H1 (cell line): ENCODE measurements at regions not wholly inside any gene's neighbourhood (a gene's known extent, or its start where the extent isn't known, plus 50 kb on each side); places are given as distances from the start of the nearest gene placed in this dataset.

ENCODE experiments used
- CTCF ChIA-PET: fragments of 300-600 bp; sonication (Branson Sonifier 250); formaldehyde crosslinking; loops from one replicate; lab custom pipeline; 2021; ENCODE audit not compliant: partially characterized antibody; lab: Charles Lee
- POLR2A ChIA-PET: fragments of 300-600 bp; sonication (Branson Sonifier 250); formaldehyde crosslinking; loops from one replicate; lab custom pipeline; 2021; ENCODE audit warnings: inconsistent platforms; ENCODE audit not compliant: partially characterized antibody; lab: Charles Lee
- DNase-seq, 2 experiments: peaks; one replicate each; pipeline versions ENCODE4 v3.0.0 to v3.0.0-alpha.2; 2010 to 2022; ENCODE audit warnings: low spot score in 2 of 2, low read depth in 1 of 2, mixed read lengths in 1 of 2
- FAIRE-seq: peaks from 2 replicates; lab custom pipeline; 2011; peaks lifted over from hg19 to GRCh38; lab: Jason Lieb, UNC
- H2AFZ ChIP-seq: 2 replicates; pipeline ENCODE4 v1.8.1; 2012; ENCODE audit warnings: low read length, inconsistent platforms
- H2AK5ac ChIP-seq: 2 replicates; pipeline ENCODE4 v1.6.1; 2013; ENCODE audit warnings: low read depth, low read length
- H2BK120ac ChIP-seq: replicated peaks from 2 replicates; pipeline ENCODE3; 2013; ENCODE audit warnings: low read depth, low read length, inconsistent platforms
- H2BK12ac ChIP-seq: 2 replicates; pipeline ENCODE4 v1.6.1; 2013; ENCODE audit warnings: low read depth, low read length
- H2BK15ac ChIP-seq: 2 replicates; pipeline ENCODE4 v1.6.1; 2013; ENCODE audit warnings: low read length
- H2BK20ac ChIP-seq: 2 replicates; pipeline ENCODE4 v1.6.1; 2013; ENCODE audit warnings: low read length
- H2BK5ac ChIP-seq: 2 replicates; pipeline ENCODE4 v1.6.1; 2013; ENCODE audit warnings: low read depth, low read length
- H3K14ac ChIP-seq: 2 replicates; pipeline ENCODE4 v1.6.1; 2013; ENCODE audit warnings: inconsistent platforms; ENCODE audit not compliant: insufficient read length
- H3K18ac ChIP-seq: 2 replicates; pipeline ENCODE4 v1.6.1; 2013; ENCODE audit warnings: low read length; ENCODE audit errors: extremely low read depth
- H3K23ac ChIP-seq: 2 replicates; pipeline ENCODE4 v1.6.1; 2013; ENCODE audit warnings: inconsistent platforms; ENCODE audit not compliant: insufficient read length
- H3K23me2 ChIP-seq: 2 replicates; pipeline ENCODE4 v1.6.1; 2013; ENCODE audit warnings: low read depth, low read length
- H3K27ac ChIP-seq: 2 replicates; pipeline ENCODE4 v1.6.1; 2011; ENCODE audit warnings: low read depth, low read length, inconsistent platforms
- H3K27me3 ChIP-seq, 4 experiments: replicated peaks in 1 of 4; 1 replicate in 1 of 4; 2 replicates in 3 of 4; pipeline versions ENCODE4 v1.6.1 to v1.8.1; 2011 to 2013; ENCODE audit warnings: low read length in 3 of 4, mild to moderate bottlenecking in 3 of 4, inconsistent platforms in 2 of 4, mixed read lengths in 2 of 4, moderate library complexity in 1 of 4; ENCODE audit not compliant: control insufficient read depth in 3 of 4, insufficient read depth in 3 of 4; ENCODE audit errors: extremely low read depth in 1 of 4
- H3K36me3 ChIP-seq, 4 experiments: 2 replicates each; pipeline versions ENCODE4 v1.6.1 to v1.8.1; 2011 to 2013; ENCODE audit warnings: mild to moderate bottlenecking in 4 of 4, low read length in 3 of 4, moderate library complexity in 2 of 4, control low read depth in 1 of 4, inconsistent platforms in 1 of 4; ENCODE audit not compliant: insufficient read depth in 4 of 4, control insufficient read depth in 2 of 4
- H3K4ac ChIP-seq: replicated peaks from 2 replicates; pipeline ENCODE3; 2013; ENCODE audit warnings: low read length, low read depth, mixed read lengths, inconsistent platforms; ENCODE audit not compliant: insufficient read length
- H3K4me1 ChIP-seq, 4 experiments: replicated peaks in 1 of 4; 1 replicate in 1 of 4; 2 replicates in 3 of 4; pipeline versions ENCODE4 v1.6.1 to v1.8.1; 2011 to 2013; ENCODE audit warnings: low read length in 3 of 4, inconsistent platforms in 2 of 4, mixed read lengths in 1 of 4; ENCODE audit not compliant: insufficient read depth in 4 of 4, control insufficient read depth in 3 of 4
- H3K4me2 ChIP-seq, 2 experiments: 2 replicates each; pipeline versions ENCODE4 v1.6.1 to v1.8.1; 2011 to 2013; ENCODE audit warnings: low read depth in 2 of 2, low read length in 2 of 2, control low read depth in 1 of 2, inconsistent platforms in 1 of 2, mild to moderate bottlenecking in 1 of 2; ENCODE audit not compliant: insufficient read depth in 1 of 2
- H3K4me3 ChIP-seq, 4 experiments: fragments of 200-600, 300-600 bp in 1 of 4; sonication (generic), shearing (Covaris generic), sonication (Bioruptor Twin) in 1 of 4; 2 replicates each; pipeline versions ENCODE4 v1.5.1 to v1.8.1; 2011 to 2016; ENCODE audit warnings: low read length in 4 of 4, low read depth in 3 of 4, control low read depth in 2 of 4, inconsistent platforms in 2 of 4, mild to moderate bottlenecking in 2 of 4, mixed read lengths in 1 of 4, moderate library complexity in 1 of 4; ENCODE audit not compliant: insufficient read depth in 2 of 4; ENCODE audit errors: extremely low read depth in 1 of 4
- H3K56ac ChIP-seq: replicated peaks from 2 replicates; pipeline ENCODE3; 2013; ENCODE audit warnings: low read depth, mild to moderate bottlenecking, mixed read lengths, low read length, inconsistent platforms; ENCODE audit not compliant: insufficient read length
- H3K79me1 ChIP-seq: 2 replicates; pipeline ENCODE4 v1.6.1; 2013; ENCODE audit warnings: low read depth, low read length, control low read depth
- H3K79me2 ChIP-seq, 2 experiments: 2 replicates each; pipeline versions ENCODE4 v1.6.1 to v1.8.1; 2012 to 2013; ENCODE audit warnings: low read length in 2 of 2, mild to moderate bottlenecking in 2 of 2, inconsistent platforms in 1 of 2; ENCODE audit not compliant: insufficient read depth in 2 of 2, control insufficient read depth in 1 of 2
- H3K9ac ChIP-seq, 4 experiments: replicated peaks in 1 of 4; 1 replicate in 1 of 4; 2 replicates in 3 of 4; pipeline versions ENCODE4 v1.6.1 to v1.8.1; 2011 to 2013; ENCODE audit warnings: low read depth in 3 of 4, low read length in 3 of 4, control low read depth in 2 of 4, mild to moderate bottlenecking in 2 of 4, moderate library complexity in 2 of 4, inconsistent platforms in 1 of 4; ENCODE audit errors: extremely low read depth in 1 of 4
- H3K9me3 ChIP-seq, 2 experiments: 2 replicates each; pipeline versions ENCODE4 v1.6.1 to v1.8.1; 2012 to 2013; ENCODE audit warnings: mild to moderate bottlenecking in 2 of 2, moderate library complexity in 2 of 2, control low read depth in 1 of 2, inconsistent platforms in 1 of 2, low read depth in 1 of 2, low read length in 1 of 2, mixed read lengths in 1 of 2; ENCODE audit not compliant: insufficient read depth in 2 of 2
- H4K20me1 ChIP-seq, 2 experiments: replicated peaks in 1 of 2; 2 replicates each; pipeline versions ENCODE3 to v1.8.1; 2011 to 2013; ENCODE audit warnings: inconsistent platforms in 2 of 2, low read length in 2 of 2, mild to moderate bottlenecking in 1 of 2; ENCODE audit not compliant: insufficient read depth in 2 of 2, control insufficient read depth in 1 of 2
- H4K5ac ChIP-seq: 2 replicates; pipeline ENCODE4 v1.6.1; 2013; ENCODE audit warnings: low read length, low read depth, mixed read lengths, inconsistent platforms; ENCODE audit not compliant: insufficient read length
- H4K8ac ChIP-seq: 2 replicates; pipeline ENCODE4 v1.8.0; 2013; ENCODE audit warnings: mild to moderate bottlenecking, moderate library complexity, low read length, inconsistent platforms; ENCODE audit not compliant: insufficient read depth; ENCODE audit errors: extremely low read depth
- H4K91ac ChIP-seq: replicated peaks from 2 replicates; pipeline ENCODE3; 2013; ENCODE audit warnings: low read length, mixed read lengths, inconsistent platforms; ENCODE audit not compliant: insufficient read length
- BCL11A ChIP-seq, 2 experiments: IDR thresholded peaks; one replicate each; pipeline ENCODE4 v1.6.1; 2011; ENCODE audit warnings: low read depth in 2 of 2, low read length in 2 of 2, mild to moderate bottlenecking in 2 of 2
- EGR1 ChIP-seq: IDR thresholded peaks from 2 replicates; pipeline ENCODE4 v1.6.1; 2011; ENCODE audit warnings: low read depth, low read length, borderline replicate concordance
- HDAC6 ChIP-seq: IDR thresholded peaks from one replicate; pipeline ENCODE4 v1.7.1; 2012; ENCODE audit warnings: low read depth, mild to moderate bottlenecking, inconsistent platforms, low read length, moderate library complexity
- JUN ChIP-seq: IDR thresholded peaks from 2 replicates; pipeline ENCODE4 v1.6.1; 2011; ENCODE audit warnings: low read depth, mild to moderate bottlenecking, improper control_type of control experiment, low read length
- RAD21 ChIP-seq, 2 experiments: IDR thresholded peaks in 1 of 2; conservative IDR thresholded peaks in 1 of 2; 2 replicates each; pipeline ENCODE4 v1.6.1; 2011; ENCODE audit warnings: low read depth in 2 of 2, low read length in 2 of 2, improper control_type of control experiment in 1 of 2, inconsistent platforms in 1 of 2, mild to moderate bottlenecking in 1 of 2, moderate library complexity in 1 of 2
- RNF2 ChIP-seq: fragments of 200-900, 300-1000 bp; sonication (generic); IDR thresholded peaks from 2 replicates; pipeline ENCODE4 v1.7.1; 2016; ENCODE audit warnings: borderline replicate concordance, low read depth, mild to moderate bottlenecking, antibody characterized with exemption, low read length; ENCODE audit not compliant: poor library complexity, severe bottlenecking; ENCODE audit errors: missing control alignments
- ZNF274 ChIP-seq: IDR thresholded peaks from 2 replicates; pipeline ENCODE4 v1.7.0; 2012; ENCODE audit warnings: low read length, borderline replicate concordance; ENCODE audit errors: extremely low read depth
- WGBS, 2 experiments: shearing (Covaris generic) in 1 of 2; methylation state at CpG; one replicate each; pipeline versions ENCODE4 v1.1.6 to v1.1.7; 2013 to 2015; ENCODE audit warnings: low lambda C conversion rate in 2 of 2, mixed read lengths in 2 of 2, inconsistent platforms in 1 of 2, low coverage in 1 of 2, missing lambda C conversion rate in 1 of 2; ENCODE audit not compliant: insufficient replicate concordance in 2 of 2, insufficient coverage in 1 of 2, insufficient read length in 1 of 2; ENCODE audit errors: extremely low coverage in 1 of 2, missing lambda C conversion rate in 1 of 2; 5-methylcytosine and 5-hydroxymethylcytosine counted together
- TF ChIP-seq, protein P1 (sequence below): IDR thresholded peaks from 2 replicates; pipeline ENCODE4 v1.6.1; 2012; ENCODE audit warnings: inconsistent platforms

DNA sequence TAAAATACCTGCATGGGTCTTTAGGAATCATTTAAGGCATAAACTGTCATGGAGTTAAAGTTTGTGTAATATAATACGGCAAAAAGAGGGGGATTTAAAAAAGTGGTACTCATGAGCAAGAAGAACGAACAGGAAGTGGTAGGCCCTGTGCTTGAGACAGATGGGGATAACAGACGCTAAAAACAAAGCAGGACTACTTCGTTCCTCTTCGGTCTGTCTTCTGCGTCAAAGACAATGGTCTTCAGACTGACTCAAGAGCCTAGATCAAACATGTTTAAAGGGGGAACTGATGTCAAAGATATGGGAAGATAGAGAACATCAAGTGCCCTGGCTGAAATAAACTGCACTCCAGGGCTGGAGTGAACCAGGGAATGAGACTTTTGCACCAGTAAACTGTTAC is 59.8 kb upstream of the RFX3 start:
- no peak overlapping the region for H4K91ac ChIP-seq
- H2BK12ac ChIP-seq = no peak overlapping the region
- H3K4ac ChIP-seq = no peak overlapping the region
- no peaks in the 10 kb centered on the region for H3K79me2 ChIP-seq
- H4K8ac ChIP-seq = no peak overlapping the region
- no peak overlapping the region for H3K4me3 ChIP-seq
- no peak overlapping the region for H3K9ac ChIP-seq
- no peak overlapping the region for H2AFZ ChIP-seq
- CTCF ChIA-PET = no interaction called here
- H2BK20ac ChIP-seq = no peak overlapping the region
- no peaks in the 10 kb centered on the region for H3K4me1 ChIP-seq
- no peak overlapping the region for H3K4me2 ChIP-seq
- H2BK120ac ChIP-seq = no peak overlapping the region
- no peaks in the 10 kb centered on the region for H3K27me3 ChIP-seq
- no peak overlapping the region for H2BK5ac ChIP-seq
- no peak overlapping the region for H4K5ac ChIP-seq
- H2AK5ac ChIP-seq = no peak overlapping the region
- no peak overlapping the region for H3K56ac ChIP-seq
- H3K27ac ChIP-seq = no peak overlapping the region
- 90% methylated on average over 6 of the region's 6 CpGs; no CpG with 5 or more reads in 1 of the 2 experiments for WGBS, 2 experiments
- no peak overlapping the region for H3K14ac ChIP-seq
- no peak overlapping the region for H3K18ac ChIP-seq
- no peaks in the 10 kb centered on the region for H4K20me1 ChIP-seq
- DNase-seq (no peak), FAIRE-seq (no peak)
- POLR2A ChIA-PET = no interaction called here
- no peaks in the 10 kb centered on the region for H3K36me3 ChIP-seq
- no peak overlapping the region for H2BK15ac ChIP-seq
- no peak overlapping the region for H3K23ac ChIP-seq
- peaks cover 3% of the 10 kb centered on the region in 2 experiments; a peak in 2 of 4 replicates for H3K9me3 ChIP-seq
- no peaks in the 10 kb centered on the region for H3K79me1 ChIP-seq
- H3K23me2 ChIP-seq = no peaks in the 10 kb centered on the region
- TF ChIP-seq JUN (no peak), RAD21 (IDR thresholded peaks at IDR 0.05 in 1 of 2, conservative IDR thresholded peaks at IDR 0.05 in 1 of 2; ENCODE audit: low read depth in 2 of 2, low read length in 2 of 2) (no peak), RNF2 (no peak), EGR1 (no peak), HDAC6 (no peak), ZNF274 (no peak), BCL11A (IDR thresholded peaks at IDR 0.05; ENCODE audit: low read depth in 2 of 2, low read length in 2 of 2) (no peak)
- TF ChIP-seq, protein P1, sequence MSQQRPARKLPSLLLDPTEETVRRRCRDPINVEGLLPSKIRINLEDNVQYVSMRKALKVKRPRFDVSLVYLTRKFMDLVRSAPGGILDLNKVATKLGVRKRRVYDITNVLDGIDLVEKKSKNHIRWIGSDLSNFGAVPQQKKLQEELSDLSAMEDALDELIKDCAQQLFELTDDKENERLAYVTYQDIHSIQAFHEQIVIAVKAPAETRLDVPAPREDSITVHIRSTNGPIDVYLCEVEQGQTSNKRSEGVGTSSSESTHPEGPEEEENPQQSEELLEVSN = no peak
